Glutamatergic neuron (in vitro differentiated cells): ENCODE measurements at regions not wholly inside any gene's neighbourhood (a gene's known extent, or its start where the extent isn't known, plus 50 kb on each side); places are given as distances from the start of the nearest gene placed in this dataset.
"Not testable (repeated sequence)": the region's sequence is repeated elsewhere in the genome, so short reads cannot be mapped to it uniquely, and the experiment has no call there.

Experiments used
- DNase-seq: peaks from one replicate; pipeline ENCODE4 v3.0.0; 2022
- H3K27ac Mint-ChIP-seq: one replicate; pipeline ENCODE4 v1.8.0; 2020; ENCODE audit warnings: mild to moderate bottlenecking, mixed read lengths, inconsistent platforms; ENCODE audit not compliant: unreplicated experiment
- H3K27me3 Mint-ChIP-seq: one replicate; pipeline ENCODE4 v1.8.0; 2020; ENCODE audit warnings: mild to moderate bottlenecking, moderate library complexity, mixed read lengths, inconsistent platforms; ENCODE audit not compliant: unreplicated experiment
- H3K36me3 Mint-ChIP-seq: one replicate; pipeline ENCODE4 v1.8.0; 2020; ENCODE audit warnings: mild to moderate bottlenecking, mixed read lengths, inconsistent platforms; ENCODE audit not compliant: unreplicated experiment
- H3K4me1 Mint-ChIP-seq: one replicate; pipeline ENCODE4 v1.8.0; 2020; ENCODE audit warnings: mild to moderate bottlenecking, low read depth, mixed read lengths, inconsistent platforms; ENCODE audit not compliant: unreplicated experiment
- H3K4me3 Mint-ChIP-seq: one replicate; pipeline ENCODE4 v1.8.0; 2020; ENCODE audit warnings: mild to moderate bottlenecking, mixed read lengths, inconsistent platforms; ENCODE audit not compliant: unreplicated experiment
- H3K9me3 Mint-ChIP-seq: one replicate; pipeline ENCODE4 v1.8.0; 2020; ENCODE audit warnings: mild to moderate bottlenecking, moderate library complexity, mixed read lengths, inconsistent platforms; ENCODE audit not compliant: unreplicated experiment
- TF ChIP-seq, protein P1 (sequence below): fragments of 200-600 bp; sonication (generic); IDR thresholded peaks from one replicate; pipeline ENCODE4 v1.5.0; 2021; ENCODE audit not compliant: partially characterized antibody, unreplicated experiment

DNA sequence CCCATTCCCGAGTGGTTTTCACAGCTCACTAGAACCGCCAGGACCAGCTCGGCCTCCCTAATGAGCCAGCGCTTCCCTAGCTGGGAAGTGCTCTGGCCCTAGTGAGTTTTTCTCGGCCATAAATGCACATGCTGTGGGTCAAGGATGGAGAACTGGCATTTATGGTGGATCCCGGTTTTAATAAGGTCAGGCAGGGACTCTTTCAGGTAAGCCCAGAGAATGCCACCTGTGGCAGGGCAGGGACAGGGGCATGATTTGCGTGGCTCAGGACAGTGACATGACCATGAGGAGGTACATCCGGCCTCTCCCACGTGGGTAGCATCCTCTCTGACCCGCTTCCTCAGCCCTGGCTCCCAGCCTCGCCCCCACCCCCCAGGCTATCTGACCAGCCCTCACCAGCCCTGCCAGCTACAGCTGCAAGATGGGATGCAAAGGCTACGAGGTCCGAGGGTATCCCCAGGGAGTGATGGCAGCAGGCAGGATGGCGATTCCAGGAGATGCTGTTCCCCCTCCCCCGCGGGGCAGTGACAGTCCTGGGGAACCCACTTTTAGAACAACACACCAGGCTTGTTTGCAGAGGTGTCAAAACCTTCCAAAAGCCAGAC lies 60.3 kb upstream of the ADAMTS2 start:
- Mint-ChIP-seq H3K9me3 (peaks cover 10% of the 10 kb centered on the region), H3K4me1 (peaks cover 4% of the 10 kb centered on the region), H3K36me3 (peaks cover 22% of the 10 kb centered on the region), H3K27me3 (peaks cover 5% of the 10 kb centered on the region), H3K4me3 (no peak overlapping the region), H3K27ac (no peak overlapping the region)
- TF ChIP-seq, protein P1, sequence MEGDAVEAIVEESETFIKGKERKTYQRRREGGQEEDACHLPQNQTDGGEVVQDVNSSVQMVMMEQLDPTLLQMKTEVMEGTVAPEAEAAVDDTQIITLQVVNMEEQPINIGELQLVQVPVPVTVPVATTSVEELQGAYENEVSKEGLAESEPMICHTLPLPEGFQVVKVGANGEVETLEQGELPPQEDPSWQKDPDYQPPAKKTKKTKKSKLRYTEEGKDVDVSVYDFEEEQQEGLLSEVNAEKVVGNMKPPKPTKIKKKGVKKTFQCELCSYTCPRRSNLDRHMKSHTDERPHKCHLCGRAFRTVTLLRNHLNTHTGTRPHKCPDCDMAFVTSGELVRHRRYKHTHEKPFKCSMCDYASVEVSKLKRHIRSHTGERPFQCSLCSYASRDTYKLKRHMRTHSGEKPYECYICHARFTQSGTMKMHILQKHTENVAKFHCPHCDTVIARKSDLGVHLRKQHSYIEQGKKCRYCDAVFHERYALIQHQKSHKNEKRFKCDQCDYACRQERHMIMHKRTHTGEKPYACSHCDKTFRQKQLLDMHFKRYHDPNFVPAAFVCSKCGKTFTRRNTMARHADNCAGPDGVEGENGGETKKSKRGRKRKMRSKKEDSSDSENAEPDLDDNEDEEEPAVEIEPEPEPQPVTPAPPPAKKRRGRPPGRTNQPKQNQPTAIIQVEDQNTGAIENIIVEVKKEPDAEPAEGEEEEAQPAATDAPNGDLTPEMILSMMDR = no peak
- no peak for DNase-seq

DNA sequence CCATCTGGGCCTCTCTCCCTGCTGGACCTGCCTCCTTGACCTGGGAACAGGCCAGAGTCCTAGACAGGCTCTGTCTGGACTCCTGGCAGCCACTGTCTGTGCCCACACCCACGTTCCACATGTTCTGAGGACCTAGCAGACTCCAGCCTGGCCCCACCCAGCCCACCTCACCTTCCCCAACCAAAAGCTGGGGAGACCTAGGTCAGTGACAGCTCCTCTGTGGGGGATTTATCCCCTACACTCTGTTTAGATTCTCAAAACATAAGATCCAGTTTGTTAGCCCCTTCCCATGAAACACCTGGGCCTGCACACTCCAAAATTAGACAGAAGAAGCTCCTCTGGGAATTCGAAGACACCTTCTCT lies 59.8 kb upstream of the ADAMTS2 start:
- Mint-ChIP-seq H3K9me3 (peaks cover 10% of the 10 kb centered on the region), H3K27me3 (peaks cover 5% of the 10 kb centered on the region), H3K27ac (no peak overlapping the region), H3K4me3 (no peak overlapping the region), H3K4me1 (peaks cover 4% of the 10 kb centered on the region), H3K36me3 (peaks cover 23% of the 10 kb centered on the region)
- no peak for DNase-seq
- TF ChIP-seq, protein P1 = no peak

DNA sequence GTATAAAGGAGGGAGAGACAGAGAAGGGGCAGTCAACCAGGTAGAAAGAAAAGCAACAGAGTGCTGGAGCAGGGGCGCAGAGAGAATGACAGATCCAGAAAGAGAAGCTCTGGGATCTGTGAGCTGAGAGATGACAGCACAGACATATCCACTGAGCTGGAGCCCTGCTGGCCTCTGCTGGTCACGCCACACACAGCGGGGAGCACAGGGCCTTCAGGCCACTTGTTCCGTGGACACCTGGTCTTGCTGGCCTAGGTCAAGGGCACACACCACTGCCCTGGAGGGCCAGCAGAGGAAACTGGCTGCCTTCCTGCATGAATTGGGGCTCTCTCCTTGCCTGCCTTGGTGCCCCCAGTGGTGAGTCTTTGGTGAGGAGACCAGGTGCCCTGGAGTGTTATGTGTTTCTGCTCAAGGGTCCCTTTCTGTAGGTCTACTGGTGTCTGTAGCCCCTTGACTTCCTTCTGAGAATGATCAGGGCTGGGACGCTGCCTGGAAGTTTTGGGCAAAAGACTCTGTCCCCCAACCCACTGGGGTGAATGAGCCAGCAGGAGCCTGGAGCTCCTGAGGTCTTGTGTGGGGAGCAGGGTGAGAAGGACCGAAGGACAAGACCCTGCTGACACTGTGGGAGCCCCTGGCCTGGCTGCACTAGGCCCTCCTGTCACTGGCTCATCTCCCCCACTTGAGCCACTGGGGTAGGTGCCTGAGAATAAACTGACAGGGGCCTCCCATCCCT lies 59.2 kb upstream of the ADAMTS2 start:
- no peak for DNase-seq
- no peak overlapping the region for H3K27ac Mint-ChIP-seq
- peaks cover 13% of the 10 kb centered on the region for H3K9me3 Mint-ChIP-seq
- no peak overlapping the region for H3K4me3 Mint-ChIP-seq
- H3K4me1 Mint-ChIP-seq = peaks cover 4% of the 10 kb centered on the region
- peaks cover 28% of the 10 kb centered on the region for H3K36me3 Mint-ChIP-seq
- TF ChIP-seq, protein P1 = no peak
- peaks cover 5% of the 10 kb centered on the region for H3K27me3 Mint-ChIP-seq

DNA sequence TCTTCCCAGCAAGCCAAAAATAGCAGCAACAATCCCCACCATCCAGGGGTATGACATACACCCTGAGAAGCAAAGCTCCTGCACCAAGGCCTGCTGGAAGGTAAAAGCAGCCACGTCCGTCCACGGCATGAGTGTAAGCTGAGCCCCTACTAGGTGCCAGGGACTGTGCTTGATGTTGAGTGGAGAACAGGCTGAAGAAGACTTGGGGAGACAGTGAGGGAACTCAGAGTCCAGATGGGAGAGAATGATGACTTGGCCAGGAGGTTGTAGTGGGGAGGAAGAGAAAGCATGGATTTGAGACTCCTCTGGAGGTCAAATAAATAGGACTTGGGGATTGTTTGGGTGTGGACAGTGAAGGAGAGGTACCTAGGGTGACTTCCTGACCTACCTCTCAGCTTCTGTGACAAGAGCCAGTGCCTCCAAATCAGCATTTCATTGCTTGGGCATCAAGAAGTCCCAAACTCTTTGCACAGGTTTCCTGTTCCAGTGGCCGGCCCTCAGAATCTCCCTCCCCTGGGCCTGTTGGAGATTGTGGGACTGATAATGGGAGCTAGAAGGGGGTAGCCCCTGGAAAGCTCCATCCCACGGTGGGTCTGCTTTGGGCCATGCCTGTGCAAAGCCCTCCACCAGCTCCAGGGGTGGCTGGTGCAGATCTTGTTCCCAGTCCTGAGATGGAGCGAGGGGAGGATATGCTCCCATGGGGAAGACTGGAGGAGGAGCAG lies 58.3 kb upstream of the ADAMTS2 start:
- H3K4me3 Mint-ChIP-seq = no peak overlapping the region
- H3K27ac Mint-ChIP-seq = no peak overlapping the region
- H3K9me3 Mint-ChIP-seq = peaks cover 17% of the 10 kb centered on the region
- H3K4me1 Mint-ChIP-seq = peaks cover 4% of the 10 kb centered on the region
- H3K27me3 Mint-ChIP-seq = peaks cover 2% of the 10 kb centered on the region
- TF ChIP-seq, protein P1 = no peak
- peaks cover 30% of the 10 kb centered on the region for H3K36me3 Mint-ChIP-seq
- DNase-seq = no peak

DNA sequence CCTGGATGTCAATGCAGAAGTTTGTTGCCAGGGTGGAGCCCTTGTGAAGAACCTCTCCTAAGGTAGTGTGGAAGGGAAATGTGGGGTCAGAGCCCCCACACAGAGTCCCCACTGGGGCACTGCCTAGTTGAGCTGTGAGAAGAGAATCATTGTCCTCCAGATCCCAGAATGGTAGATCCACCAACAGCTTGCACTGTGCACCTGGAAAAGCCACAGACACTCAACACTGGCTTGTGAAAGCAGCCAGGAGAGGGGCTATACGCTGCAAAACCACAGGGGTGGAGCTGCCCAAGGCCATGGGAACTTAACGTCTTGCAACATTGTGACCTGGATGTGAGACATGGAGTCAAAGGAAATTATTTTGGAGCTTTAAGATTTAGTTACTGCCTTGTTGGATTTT lies 55.2 kb upstream of the ADAMTS2 start:
- H3K27me3 Mint-ChIP-seq, H3K4me3 Mint-ChIP-seq, H3K27ac Mint-ChIP-seq, DNase-seq, H3K4me1 Mint-ChIP-seq: not testable (repeated sequence)
- H3K36me3 Mint-ChIP-seq = peaks cover 35% of the 10 kb centered on the region
- peaks cover 19% of the 10 kb centered on the region for H3K9me3 Mint-ChIP-seq
